ENCODE measurements at regions not wholly inside any gene's neighbourhood (a gene's known extent, or its start where the extent isn't known, plus 50 kb on each side); places are given as distances from the start of the nearest gene placed in this dataset.

- TF ChIP-seq, protein P1, sequence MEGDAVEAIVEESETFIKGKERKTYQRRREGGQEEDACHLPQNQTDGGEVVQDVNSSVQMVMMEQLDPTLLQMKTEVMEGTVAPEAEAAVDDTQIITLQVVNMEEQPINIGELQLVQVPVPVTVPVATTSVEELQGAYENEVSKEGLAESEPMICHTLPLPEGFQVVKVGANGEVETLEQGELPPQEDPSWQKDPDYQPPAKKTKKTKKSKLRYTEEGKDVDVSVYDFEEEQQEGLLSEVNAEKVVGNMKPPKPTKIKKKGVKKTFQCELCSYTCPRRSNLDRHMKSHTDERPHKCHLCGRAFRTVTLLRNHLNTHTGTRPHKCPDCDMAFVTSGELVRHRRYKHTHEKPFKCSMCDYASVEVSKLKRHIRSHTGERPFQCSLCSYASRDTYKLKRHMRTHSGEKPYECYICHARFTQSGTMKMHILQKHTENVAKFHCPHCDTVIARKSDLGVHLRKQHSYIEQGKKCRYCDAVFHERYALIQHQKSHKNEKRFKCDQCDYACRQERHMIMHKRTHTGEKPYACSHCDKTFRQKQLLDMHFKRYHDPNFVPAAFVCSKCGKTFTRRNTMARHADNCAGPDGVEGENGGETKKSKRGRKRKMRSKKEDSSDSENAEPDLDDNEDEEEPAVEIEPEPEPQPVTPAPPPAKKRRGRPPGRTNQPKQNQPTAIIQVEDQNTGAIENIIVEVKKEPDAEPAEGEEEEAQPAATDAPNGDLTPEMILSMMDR (IDR thresholded peaks at IDR 0.05; ENCODE audit: low read depth, low read length), result no peak
- no peak for DNase-seq (ENCODE audit: extremely low read depth, low read depth)
These were observed 60.2 kb upstream of the HS3ST1 start for GRCh38 chr4:11488657-11489452.

GRCh38 chr4:11487868-11488544, 59.3 kb upstream of the HS3ST1 start:
- DNase-seq (ENCODE audit: extremely low read depth, low read depth), result no peak
- TF ChIP-seq, protein P1 (IDR thresholded peaks at IDR 0.05; ENCODE audit: low read depth, low read length), result no peak

DNA sequence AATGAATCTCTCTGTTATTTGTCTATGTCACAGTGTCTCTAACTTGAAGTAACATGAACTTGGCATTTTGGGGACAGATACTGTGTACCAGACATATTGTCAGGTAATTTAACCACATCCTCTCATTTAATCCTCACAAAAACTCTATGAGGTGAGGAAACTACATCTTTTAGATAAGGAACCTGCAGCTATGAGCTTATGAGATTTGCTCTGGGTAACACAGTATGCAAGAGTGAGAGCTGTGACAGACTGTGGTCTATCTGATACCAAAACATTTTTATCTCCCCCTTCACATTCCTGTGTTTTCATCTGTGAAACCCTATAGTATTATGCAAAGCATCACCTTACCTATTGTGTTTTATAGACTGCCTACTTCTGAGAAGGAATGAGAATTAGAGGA, 58.4 kb upstream of the HS3ST1 start:
- no peak for DNase-seq (ENCODE audit: extremely low read depth, low read depth)
- TF ChIP-seq, protein P1 (IDR thresholded peaks at IDR 0.05; ENCODE audit: low read depth, low read length), result no peak

DNA sequence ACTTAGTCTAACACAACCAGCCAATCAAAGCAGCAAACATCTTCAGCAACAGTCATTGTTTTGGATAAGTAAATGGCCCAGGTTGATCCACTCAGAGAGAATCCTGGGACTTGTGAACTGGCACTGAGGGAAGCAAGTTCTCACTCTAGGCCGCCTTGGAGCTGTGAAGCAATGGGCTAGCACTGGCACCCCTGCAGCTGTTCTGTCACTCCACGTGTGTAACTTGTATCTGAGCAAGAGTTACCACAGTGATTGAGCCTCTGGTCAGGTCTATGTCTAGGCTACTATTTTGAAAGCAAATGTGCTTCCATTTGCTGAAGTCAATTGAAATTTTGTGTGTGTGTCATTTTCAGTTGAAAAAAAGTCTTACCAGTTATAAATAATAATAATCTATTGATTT, 57.2 kb upstream of the HS3ST1 start:
- TF ChIP-seq, protein P1 (IDR thresholded peaks at IDR 0.05; ENCODE audit: low read depth, low read length), result no peak
- DNase-seq (ENCODE audit: extremely low read depth, low read depth), result no peak

DNA sequence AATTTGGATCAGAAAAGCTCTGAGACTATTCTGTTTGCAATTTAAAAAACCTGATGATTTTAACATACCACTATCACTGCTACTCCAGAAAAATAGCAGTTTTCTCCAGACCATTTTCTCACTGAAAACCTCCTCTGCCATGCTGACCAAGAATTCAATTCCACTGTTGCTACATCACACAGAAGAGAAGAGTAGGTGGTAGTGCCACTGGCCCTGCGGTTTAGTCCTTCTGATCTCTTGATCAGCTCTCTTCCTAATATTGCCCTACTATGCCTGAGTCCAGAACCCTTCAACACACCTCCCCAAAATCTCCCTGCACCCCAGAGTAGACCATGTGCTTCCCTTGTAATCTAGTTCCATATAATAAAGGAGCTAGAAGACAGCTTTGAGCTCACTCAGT, 55.8 kb upstream of the HS3ST1 start:
- DNase-seq (ENCODE audit: extremely low read depth, low read depth), result no peak
- TF ChIP-seq, protein P1 (IDR thresholded peaks at IDR 0.05; ENCODE audit: low read depth, low read length), result no peak

- no peak for DNase-seq (ENCODE audit: extremely low read depth, low read depth)
These were observed 54.4 kb upstream of the HS3ST1 start for GRCh38 chr4:11483046-11483445.

GRCh38 chr4:11480683-11481082, 52.0 kb upstream of the HS3ST1 start:
- TF ChIP-seq, protein P1 (IDR thresholded peaks at IDR 0.05; ENCODE audit: low read depth, low read length), result no peak
- no peak for DNase-seq (ENCODE audit: extremely low read depth, low read depth)

More at GRCh38 chr4:11483046-11483445, 54.4 kb upstream of the HS3ST1 start:
- TF ChIP-seq, protein P1 (IDR thresholded peaks at IDR 0.05; ENCODE audit: low read depth, low read length), result no peak
